Fibroblast of the aortic adventitia (primary cell): ENCODE measurements at regions not wholly inside any gene's neighbourhood (a gene's known extent, or its start where the extent isn't known, plus 50 kb on each side); places are given as distances from the start of the nearest gene placed in this dataset.

Experiments
- DNase-seq: peaks from one replicate; pipeline ENCODE4 v3.0.0-alpha.2; 2010; ENCODE audit warnings: low read depth
- H3K4me3 ChIP-seq: 2 replicates; pipeline ENCODE4 v1.5.1; 2011; ENCODE audit warnings: low read depth, mild to moderate bottlenecking, control low read depth, low read length, moderate library complexity
- CTCF ChIP-seq: IDR thresholded peaks from 2 replicates; pipeline ENCODE4 v1.5.1; 2011; ENCODE audit warnings: mild to moderate bottlenecking, low read length, control low read depth, inconsistent platforms; ENCODE audit not compliant: insufficient read depth

GRCh38 chr1:29677028-29678024 is 441.0 kb downstream of the PTPRU start:
- TF ChIP-seq CTCF, result no peak
- no peak overlapping the region for H3K4me3 ChIP-seq
- no peak for DNase-seq

GRCh38 chr1:29676496-29676895 is 440.2 kb downstream of the PTPRU start:
- no peak for DNase-seq
- H3K4me3 ChIP-seq, result no peak overlapping the region
- no peak for TF ChIP-seq CTCF

- no peak for TF ChIP-seq CTCF
- DNase-seq, result no peak
- no peak overlapping the region for H3K4me3 ChIP-seq
Observed at GRCh38 chr1:29675481-29676263, 439.4 kb downstream of the PTPRU start.

- DNase-seq, result no peak
- TF ChIP-seq CTCF, result no peak
- no peak overlapping the region for H3K4me3 ChIP-seq
Observed at GRCh38 chr1:29674627-29675326, 438.5 kb downstream of the PTPRU start.

GRCh38 chr1:29673669-29674626 is 437.6 kb downstream of the PTPRU start:
- no peak overlapping the region for H3K4me3 ChIP-seq
- DNase-seq, result no peak
- TF ChIP-seq CTCF, result no peak

GRCh38 chr1:29673228-29673500 is 436.8 kb downstream of the PTPRU start:
- DNase-seq, result no peak
- H3K4me3 ChIP-seq, result no peak overlapping the region
- no peak for TF ChIP-seq CTCF
